SW480 (cell line): ENCODE measurements at regions not wholly inside any gene's neighbourhood (a gene's known extent, or its start where the extent isn't known, plus 50 kb on each side); places are given as distances from the start of the nearest gene placed in this dataset.
A peak's percentile ranks its signal among the peaks of the same experiment; 100 is the strongest.
"Not testable (repeated sequence)": the region's sequence is repeated elsewhere in the genome, so short reads cannot be mapped to it uniquely, and the experiment has no call there.

Experiments
- DNase-seq: peaks from one replicate; pipeline ENCODE4 v3.0.0-alpha.2; 2016; ENCODE audit warnings: low spot score

DNA sequence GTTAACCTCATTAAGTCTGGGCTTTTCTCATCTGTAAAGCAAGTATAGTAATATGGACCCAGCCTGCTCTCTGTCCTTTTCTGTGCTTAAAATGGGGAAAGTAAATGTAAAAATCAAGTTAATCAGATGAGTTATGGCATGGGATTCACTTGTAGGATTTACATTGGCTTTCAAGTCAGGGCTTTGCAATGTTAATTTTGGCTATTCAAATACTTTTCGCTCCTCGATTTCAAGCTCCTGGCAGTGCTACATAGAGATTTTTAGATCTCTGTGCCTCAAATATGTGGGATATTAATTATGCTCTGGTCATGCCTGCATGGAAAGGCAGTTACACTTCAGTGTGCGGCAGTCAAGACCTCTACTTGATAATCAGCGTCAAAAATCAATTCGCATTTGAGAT, 709.8 kb downstream of the LTN1 start:
- DNase-seq: no peak

- DNase-seq: not testable (repeated sequence)
Measured at GRCh38 chr21:28281357-28281756, 711.3 kb downstream of the LTN1 start.

GRCh38 chr21:28280611-28281010, 712.1 kb downstream of the LTN1 start:
- DNase-seq: no peak

- DNase-seq: no peak
Measured at GRCh38 chr21:28277324-28277723, 715.4 kb downstream of the LTN1 start.

- no peak for DNase-seq
Measured at GRCh38 chr21:28272272-28272992, 720.2 kb downstream of the LTN1 start.

GRCh38 chr21:28269173-28269572, 723.5 kb downstream of the LTN1 start:
- no peak for DNase-seq

DNA sequence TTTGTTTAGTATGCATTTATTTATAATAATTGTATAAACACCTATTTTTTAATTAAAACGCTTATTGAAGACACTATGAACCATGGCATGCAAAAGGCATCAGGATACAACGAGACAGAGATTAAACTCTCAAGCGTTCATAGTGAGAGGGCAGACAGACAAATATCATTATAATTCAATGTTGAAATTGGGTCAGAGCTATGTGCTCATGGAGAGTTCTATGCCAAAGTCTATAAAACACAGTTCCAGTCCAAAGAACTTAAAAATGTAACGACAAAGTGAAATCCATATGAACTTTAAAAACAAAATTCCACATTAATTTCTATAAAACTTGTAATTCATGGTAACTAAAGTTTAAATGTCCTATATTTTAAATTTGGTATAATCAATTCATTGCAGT, 724.0 kb downstream of the LTN1 start:
- DNase-seq: no peak

DNA sequence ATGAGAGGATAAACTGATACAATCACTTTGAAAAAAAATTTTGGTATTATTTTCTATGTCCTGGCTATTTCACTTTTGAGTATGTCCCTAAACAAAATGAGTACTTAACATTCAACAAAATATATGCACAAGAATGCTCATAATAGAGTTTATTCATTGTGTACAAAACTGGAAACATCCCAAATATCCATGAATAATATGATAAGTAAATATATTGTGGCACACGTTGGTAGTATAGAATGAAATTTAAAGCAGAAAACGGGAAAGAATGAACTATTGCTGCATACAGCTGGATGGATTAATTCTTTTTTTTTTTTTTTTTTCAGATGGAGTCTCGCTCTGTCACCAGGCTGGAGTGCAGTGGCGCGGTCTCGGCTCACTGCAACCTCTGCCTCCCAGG, 725.2 kb downstream of the LTN1 start:
- DNase-seq: no peak

DNA sequence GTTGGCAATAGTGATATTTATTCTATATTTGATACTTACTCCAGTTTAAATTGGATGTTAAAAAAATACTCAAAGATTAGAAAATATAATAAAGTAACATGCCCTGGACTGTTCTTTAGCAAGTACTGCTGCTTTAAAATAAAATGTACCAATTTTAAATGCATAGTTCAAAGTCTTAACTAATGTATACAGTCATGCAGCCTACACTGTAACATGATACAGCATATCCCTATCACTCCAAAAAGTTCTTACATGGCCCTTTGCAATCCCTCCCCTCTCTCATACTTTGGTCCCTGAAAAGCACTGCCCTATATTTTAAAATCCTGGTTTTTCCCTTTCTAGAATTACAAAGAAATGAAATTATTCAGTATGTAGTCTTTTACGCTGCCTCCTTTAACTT, 726.6 kb downstream of the LTN1 start:
- no peak for DNase-seq

DNA sequence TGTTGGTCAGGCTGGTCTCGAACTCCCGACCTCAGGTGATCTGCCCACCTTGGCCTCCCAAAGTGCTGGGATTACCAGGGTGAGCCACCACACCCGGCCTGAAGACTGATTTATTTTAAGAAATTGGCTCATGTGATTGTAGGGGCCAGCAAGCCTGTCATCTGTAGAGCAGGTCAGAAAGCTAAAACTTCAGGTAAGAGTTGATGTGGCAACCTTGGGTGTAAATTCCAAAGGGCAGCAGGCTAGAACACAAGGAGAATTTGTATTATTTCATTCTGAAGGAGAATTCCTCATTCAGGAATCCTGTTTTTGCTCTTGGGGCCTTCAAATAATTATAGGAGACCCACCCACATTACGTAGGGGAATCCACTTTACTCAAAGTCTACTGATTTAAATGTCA, 728.7 kb downstream of the LTN1 start:
- no peak for DNase-seq

GRCh38 chr21:28261298-28261697, 731.4 kb downstream of the LTN1 start:
- no peak for DNase-seq

- DNase-seq: no peak
Measured at GRCh38 chr21:28257276-28257675, 735.4 kb downstream of the LTN1 start.

DNA sequence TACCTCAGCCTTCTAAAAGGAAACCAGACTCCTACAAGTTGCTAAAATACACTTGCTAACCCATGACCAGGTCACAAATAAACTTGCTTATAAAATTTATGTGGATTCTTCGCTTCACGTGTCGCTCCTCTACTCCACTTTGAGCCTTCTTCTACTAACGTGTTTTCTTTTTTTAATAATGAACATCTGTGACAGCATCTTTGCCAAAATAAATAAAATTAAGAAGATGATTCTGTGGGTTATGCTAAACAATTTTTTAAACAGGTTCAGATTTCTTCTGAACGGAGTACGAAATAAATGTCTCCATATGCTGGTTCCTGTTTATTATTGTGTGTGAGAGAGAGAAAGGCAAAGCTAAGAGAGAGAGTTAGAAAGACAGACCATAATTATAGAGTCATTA, 735.8 kb downstream of the LTN1 start:
- no peak for DNase-seq

GRCh38 chr21:28256420-28256831, 736.3 kb downstream of the LTN1 start:
- DNase-seq: peak; percentile 31

GRCh38 chr21:28253961-28254360, 738.7 kb downstream of the LTN1 start:
- DNase-seq: no peak

GRCh38 chr21:28253338-28253737, 739.3 kb downstream of the LTN1 start:
- DNase-seq: no peak

DNA sequence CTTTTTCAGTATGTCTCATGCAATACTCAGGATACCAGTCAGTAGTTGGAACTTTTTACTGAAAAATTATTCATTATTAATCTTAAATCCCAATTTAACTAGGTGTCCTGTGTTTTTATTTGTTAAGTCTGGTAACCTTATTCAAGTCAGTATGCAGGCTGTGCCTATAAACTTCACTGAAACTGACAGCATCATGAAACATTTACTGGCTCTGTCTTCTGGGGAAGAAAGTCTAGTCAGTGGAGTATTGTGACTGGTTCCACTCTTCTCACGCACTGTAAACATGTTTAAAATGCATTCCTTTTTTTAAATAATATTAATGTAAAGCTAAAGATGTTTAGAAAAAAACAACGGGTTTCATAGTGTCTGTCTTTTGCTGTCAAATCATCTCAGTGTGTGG, 739.7 kb downstream of the LTN1 start:
- no peak for DNase-seq

DNA sequence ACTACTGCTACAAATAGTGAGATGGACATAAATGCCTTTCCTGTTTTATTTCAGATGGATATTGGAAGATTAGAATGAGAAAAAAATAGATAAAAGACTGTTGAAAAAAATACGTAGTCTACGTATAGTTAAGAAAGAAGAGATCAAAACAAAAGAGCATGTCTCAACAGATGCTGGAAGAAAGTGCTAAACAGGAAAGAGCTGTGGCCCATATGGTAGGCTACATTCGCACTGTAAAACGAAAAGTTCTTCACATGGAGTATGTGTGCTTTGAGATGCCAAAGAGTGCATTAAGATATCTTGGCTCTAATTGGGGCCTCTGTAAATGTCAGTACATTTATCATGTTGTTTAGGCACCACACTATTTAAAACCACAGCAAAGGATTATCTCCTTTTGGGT, 741.7 kb downstream of the LTN1 start:
- no peak for DNase-seq

DNA sequence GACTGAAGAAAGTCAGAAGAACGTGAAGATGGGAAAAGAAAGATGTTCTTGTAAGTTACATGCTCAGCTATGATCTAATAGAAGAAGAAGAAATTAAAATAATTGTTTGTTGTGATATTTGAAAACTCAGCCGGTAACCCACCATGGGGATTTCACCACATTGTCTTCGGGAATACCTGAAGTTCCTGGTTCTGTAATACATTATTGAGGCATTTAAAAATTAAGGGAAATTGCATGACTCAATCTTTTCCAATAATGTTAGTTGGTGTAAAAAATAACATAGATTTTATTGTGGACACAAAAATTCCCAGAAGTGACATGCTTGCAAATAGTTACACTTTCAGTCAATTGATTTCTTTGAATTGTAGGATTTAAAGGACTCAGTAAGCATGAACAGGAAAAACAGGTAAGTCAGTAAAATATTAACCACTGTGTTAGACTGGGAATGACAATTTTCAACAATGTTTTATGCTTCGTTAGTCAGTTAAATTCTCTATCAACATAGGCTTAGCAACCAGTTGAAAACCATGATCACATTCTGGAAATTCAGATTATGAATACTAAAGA, 745.1 kb downstream of the LTN1 start:
- DNase-seq: no peak

- no peak for DNase-seq
Measured at GRCh38 chr21:28240586-28240985, 752.1 kb downstream of the LTN1 start.

DNA sequence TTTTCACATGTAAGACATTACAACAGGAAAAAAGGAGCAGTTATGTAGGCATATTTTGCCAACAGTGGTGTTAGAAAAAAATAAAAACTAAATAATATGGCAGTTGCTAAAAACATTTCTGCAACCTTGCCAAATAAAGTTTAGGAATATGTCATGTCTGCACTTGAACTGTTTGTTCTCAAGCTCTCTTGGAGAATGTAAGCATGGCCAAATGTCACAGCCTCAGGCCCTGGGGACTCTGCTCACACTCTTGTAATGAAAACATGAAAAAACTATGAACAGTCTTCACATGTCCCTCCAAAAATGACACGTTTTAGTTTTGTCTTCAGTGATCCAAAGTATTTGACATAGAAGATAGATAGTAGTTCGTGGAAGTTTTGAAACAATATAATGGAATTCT, 753.3 kb downstream of the LTN1 start:
- DNase-seq: no peak

DNA sequence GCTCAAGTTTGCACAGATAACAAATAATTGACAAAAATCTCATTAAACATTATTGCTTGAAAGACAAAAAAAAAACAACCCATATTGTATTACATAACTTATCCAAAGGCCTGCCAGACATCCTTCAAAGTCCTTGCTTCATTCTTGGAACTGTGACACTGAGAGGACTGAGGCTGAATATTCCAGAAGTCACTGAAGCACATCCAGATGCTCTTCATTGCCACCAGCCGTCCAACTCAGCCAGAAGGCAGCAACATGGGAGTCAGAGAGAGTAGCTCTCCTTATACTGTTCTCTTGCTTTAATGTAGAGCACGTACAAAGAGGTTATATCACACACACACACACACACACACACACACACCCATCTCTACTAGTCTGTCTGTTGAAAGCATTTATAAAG, 755.0 kb downstream of the LTN1 start:
- DNase-seq: no peak

GRCh38 chr21:28235169-28235895, 757.3 kb downstream of the LTN1 start:
- no peak for DNase-seq

DNA sequence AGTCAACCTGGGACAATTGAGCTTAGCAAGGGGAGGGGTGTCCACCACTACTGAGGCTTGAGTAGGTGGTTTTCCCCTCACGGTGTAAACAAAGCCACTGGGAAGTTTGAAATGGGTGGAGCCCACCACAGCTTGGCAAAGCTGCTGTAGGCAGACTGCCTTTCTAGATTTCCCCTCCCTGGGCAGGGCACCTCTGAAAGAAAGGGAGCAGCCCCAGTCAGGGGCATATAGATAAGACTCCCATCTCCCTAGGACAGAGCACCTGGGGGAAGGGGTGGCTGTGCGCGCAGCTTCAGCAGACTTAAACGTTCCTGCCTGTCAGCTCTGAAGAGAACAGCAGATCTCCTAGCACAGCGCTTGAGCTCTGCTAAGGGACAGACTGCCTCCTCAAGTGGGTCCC, 758.4 kb downstream of the LTN1 start:
- no peak for DNase-seq
